Fibroblast of skin of abdomen (primary cell): ENCODE measurements at regions not wholly inside any gene's neighbourhood (a gene's known extent, or its start where the extent isn't known, plus 50 kb on each side); places are given as distances from the start of the nearest gene placed in this dataset.

ENCODE experiments used
- DNase-seq: peaks from one replicate; pipeline ENCODE4 v3.0.0-alpha.2; 2013

GRCh38 chr9:16951502-16951901 lies 81.0 kb upstream of the BNC2 start:
- DNase-seq: no peak

GRCh38 chr9:16950051-16950450 lies 79.6 kb upstream of the BNC2 start:
- DNase-seq: no peak

- DNase-seq: no peak
Measured at GRCh38 chr9:16930578-16930977, 60.1 kb upstream of the BNC2 start.

GRCh38 chr9:16928179-16928945 lies 57.9 kb upstream of the BNC2 start:
- DNase-seq: peak; percentile 40

GRCh38 chr9:16925426-16925825 lies 55.0 kb upstream of the BNC2 start:
- peak; percentile 24 for DNase-seq

GRCh38 chr9:16924311-16924915 lies 53.9 kb upstream of the BNC2 start:
- DNase-seq: no peak

GRCh38 chr9:16921855-16922254 lies 51.4 kb upstream of the BNC2 start:
- peak; percentile 27 for DNase-seq
